ENCODE measurements at regions not wholly inside any gene's neighbourhood (a gene's known extent, or its start where the extent isn't known, plus 50 kb on each side); places are given as distances from the start of the nearest gene placed in this dataset.

- no peak for DNase-seq (ENCODE audit: low read depth)
- H3K4me3 ChIP-seq (ENCODE audit: low read depth, low read length): no peak overlapping the region
- no peak for TF ChIP-seq CTCF (conservative IDR thresholded peaks at IDR 0.05; ENCODE audit: low read depth, low read length)
Observed at GRCh38 chr3:176935194-176935888, 261.9 kb downstream of the TBL1XR1 start.

- no peak for DNase-seq (ENCODE audit: low read depth)
- TF ChIP-seq CTCF (conservative IDR thresholded peaks at IDR 0.05; ENCODE audit: low read depth, low read length): no peak
- no peak overlapping the region for H3K4me3 ChIP-seq (ENCODE audit: low read depth, low read length)
Observed at GRCh38 chr3:176934698-176935097, 262.6 kb downstream of the TBL1XR1 start.

- DNase-seq (ENCODE audit: low read depth): no peak
- TF ChIP-seq CTCF (conservative IDR thresholded peaks at IDR 0.05; ENCODE audit: low read depth, low read length): no peak
Observed at GRCh38 chr3:176933704-176934103, 263.6 kb downstream of the TBL1XR1 start.

GRCh38 chr3:176932433-176932832 lies 264.8 kb downstream of the TBL1XR1 start:
- H3K4me3 ChIP-seq (ENCODE audit: low read depth, low read length): no peak overlapping the region
- no peak for TF ChIP-seq CTCF (conservative IDR thresholded peaks at IDR 0.05; ENCODE audit: low read depth, low read length)
- DNase-seq (ENCODE audit: low read depth): no peak

More at GRCh38 chr3:176933704-176934103, 263.6 kb downstream of the TBL1XR1 start:
- no peak overlapping the region for H3K4me3 ChIP-seq (ENCODE audit: low read depth, low read length)

GRCh38 chr3:176931991-176932390 lies 265.3 kb downstream of the TBL1XR1 start:
- no peak for DNase-seq (ENCODE audit: low read depth)
- no peak overlapping the region for H3K4me3 ChIP-seq (ENCODE audit: low read depth, low read length)
- no peak for TF ChIP-seq CTCF (conservative IDR thresholded peaks at IDR 0.05; ENCODE audit: low read depth, low read length)

GRCh38 chr3:176930942-176931341 lies 266.3 kb downstream of the TBL1XR1 start:
- no peak for DNase-seq (ENCODE audit: low read depth)
- TF ChIP-seq CTCF (conservative IDR thresholded peaks at IDR 0.05; ENCODE audit: low read depth, low read length): no peak
- H3K4me3 ChIP-seq (ENCODE audit: low read depth, low read length): no peak overlapping the region

GRCh38 chr3:176928582-176928931 lies 268.7 kb downstream of the TBL1XR1 start:
- no peak overlapping the region for H3K4me3 ChIP-seq (ENCODE audit: low read depth, low read length)
- DNase-seq (ENCODE audit: low read depth): no peak
- TF ChIP-seq CTCF (conservative IDR thresholded peaks at IDR 0.05; ENCODE audit: low read depth, low read length): no peak
